HG02623 (cell line): ENCODE measurements at regions not wholly inside any gene's neighbourhood (a gene's known extent, or its start where the extent isn't known, plus 50 kb on each side); places are given as distances from the start of the nearest gene placed in this dataset.
"Not testable (repeated sequence)": the region's sequence is repeated elsewhere in the genome, so short reads cannot be mapped to it uniquely, and the experiment has no call there.

ENCODE experiments used
- ATAC-seq: cut with Tn5 transposase; IDR thresholded peaks from one replicate; pipeline ENCODE4 v1.9.1; 2021; ENCODE audit warnings: moderate library complexity; ENCODE audit not compliant: unreplicated experiment

DNA sequence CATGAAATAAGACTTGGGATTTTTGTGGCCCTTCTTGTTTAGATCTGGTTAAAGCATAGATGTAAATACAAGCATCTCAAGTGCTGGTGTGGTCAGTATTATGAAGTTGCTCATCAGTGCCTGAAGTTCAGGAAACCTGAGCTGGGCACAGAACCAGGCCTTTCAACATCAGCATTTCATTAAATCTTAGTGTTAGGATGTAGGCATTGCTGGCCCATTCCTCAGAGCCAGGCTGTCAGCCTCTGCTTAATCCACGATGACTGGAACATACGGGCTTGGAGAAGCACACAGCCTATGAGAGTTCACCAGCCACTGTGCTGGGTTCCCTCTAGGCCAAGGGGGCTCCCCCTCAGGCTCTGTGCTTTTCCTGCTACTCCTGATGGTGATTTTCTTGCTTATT lies 270.2 kb downstream of the EN1 start:
- ATAC-seq, result no peak

DNA sequence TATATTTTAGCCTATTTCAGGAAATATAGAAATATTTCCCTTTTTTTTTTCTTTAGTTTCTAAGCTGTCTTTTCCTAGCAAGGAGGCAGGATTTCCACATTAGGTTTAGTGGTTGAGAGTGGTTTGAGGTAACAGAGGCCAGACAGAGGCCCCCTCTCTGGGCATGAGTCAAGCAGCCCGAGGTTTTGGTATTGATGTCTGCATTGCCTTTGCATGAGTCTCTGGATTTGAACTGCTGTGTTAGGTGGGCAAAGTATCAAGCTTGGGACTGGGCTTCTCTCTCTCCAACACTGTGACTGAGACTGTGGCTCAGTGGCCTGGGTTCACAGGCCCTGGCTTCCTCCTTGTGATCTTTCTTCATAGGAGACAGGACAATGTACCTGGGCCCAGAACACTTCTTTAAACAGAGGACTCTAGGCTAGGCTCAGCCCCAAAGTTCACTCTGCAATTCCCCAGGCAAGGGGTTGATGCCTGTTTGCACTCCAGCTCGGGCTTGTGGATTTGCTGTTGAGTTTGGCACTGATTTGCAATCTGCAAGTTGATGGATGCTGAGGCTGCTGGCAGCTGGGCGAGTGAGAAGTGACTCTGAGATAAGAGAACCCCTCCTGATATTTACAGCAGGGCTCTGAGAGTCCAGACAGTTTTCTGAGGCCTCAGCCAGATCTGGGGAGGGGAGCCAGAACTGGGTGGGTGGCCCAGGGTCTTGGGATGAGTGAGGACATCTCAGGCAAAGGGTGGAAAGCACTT lies 271.2 kb downstream of the EN1 start:
- no peak for ATAC-seq

DNA sequence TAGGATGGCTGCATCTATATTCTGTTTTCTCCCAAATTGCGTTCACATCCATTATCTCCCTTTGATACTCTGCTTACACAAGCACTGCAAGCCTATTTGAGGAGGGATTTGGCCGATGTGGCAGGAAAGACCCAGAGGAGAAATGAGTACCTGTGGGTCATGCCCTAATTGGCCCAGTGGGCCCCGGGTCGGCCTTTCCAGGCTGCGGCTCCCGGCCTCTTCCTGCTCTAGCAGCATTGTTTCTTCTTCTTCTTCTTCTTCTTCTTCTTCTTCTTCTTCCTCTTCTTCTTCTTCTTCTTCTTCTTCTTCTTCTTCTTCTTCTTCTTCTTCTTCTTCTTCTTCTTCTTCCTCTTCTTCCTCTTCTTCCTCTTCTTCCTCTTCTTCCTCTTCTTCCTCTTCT lies 275.1 kb downstream of the EN1 start:
- not testable (repeated sequence) for ATAC-seq

DNA sequence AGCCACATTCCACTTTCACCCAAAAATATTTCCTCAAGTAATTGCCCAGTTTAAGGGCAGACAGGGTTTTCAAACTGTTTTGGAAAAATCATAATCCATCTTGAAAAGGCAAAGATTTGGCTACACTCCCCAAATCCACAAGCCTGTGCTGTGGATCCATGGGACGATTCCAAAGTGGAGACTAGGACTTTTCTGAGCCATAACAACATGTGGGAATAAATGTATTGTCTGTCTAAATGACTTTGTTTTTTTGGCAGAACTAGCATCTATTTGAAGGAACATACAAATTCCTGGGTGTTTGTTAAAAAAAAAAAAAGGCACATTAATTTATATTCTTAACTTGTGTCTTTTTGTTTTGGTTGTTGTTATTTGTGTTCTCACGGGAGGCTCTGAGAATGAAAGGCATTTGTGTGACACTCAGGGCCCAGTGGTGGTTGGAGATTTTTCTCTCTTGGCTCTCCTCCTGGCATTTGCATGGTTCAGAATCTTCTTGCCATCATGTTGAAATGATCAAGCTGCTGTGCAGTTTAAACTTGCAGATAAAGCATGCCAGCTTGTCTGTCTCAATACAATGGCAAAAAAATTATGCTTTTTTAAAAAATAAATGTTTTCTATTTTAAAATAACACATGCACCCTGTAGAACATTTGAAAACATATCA lies 277.4 kb downstream of the EN1 start:
- ATAC-seq, result no peak

DNA sequence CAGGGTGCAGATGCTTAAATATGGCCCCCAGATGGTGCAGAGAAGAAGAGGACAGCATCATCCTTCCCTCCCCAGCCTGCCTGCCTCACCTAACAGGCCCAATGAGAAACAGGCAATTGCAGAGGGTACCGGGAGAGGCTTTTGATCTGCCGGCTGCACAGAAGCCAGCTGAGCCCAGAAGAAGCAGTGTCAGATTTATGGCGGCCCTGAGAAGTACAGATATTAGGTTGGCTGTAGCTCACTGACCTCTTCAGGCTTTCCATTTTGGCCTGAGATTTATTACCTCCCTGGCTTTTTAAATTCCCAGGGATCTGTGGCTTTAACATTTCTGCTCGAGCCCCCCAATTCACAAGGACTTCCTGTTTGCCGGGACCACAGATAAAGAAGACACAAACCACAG lies 278.7 kb downstream of the EN1 start:
- no peak for ATAC-seq

DNA sequence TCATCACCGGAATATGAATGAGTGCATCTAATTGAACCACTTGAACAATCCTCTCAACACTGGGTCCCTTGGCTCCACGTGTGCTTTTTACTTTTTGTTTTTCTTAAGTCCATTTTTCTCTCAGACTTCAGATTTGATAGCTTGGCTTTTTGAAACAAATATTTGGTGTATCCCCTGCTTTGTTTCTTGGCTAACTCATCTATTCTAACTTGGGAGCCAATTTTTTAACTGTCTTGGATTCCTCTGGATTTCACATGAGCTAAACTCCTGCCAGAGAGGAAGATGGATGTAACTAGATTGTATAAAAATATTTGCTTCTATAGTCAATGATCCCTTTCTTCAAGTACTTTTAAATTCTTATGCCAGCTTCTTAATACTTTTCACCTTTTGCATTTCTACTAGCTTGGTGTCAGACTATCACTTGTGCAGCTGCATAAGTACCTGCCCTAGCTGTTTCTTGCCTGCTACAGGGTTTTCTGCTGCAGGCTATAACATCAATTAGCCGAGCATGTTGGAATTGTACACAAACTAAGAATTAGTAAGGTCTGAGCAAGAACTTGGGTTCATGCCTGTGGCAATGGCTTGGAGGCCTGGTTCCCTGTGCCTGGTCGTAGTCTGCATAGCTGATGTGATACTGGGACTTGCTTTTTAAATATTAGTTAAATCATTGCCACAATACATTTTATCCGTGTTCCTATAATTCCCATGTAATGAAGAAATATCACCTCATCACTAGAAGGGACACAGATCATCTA lies 281.5 kb downstream of the EN1 start:
- ATAC-seq, result no peak

DNA sequence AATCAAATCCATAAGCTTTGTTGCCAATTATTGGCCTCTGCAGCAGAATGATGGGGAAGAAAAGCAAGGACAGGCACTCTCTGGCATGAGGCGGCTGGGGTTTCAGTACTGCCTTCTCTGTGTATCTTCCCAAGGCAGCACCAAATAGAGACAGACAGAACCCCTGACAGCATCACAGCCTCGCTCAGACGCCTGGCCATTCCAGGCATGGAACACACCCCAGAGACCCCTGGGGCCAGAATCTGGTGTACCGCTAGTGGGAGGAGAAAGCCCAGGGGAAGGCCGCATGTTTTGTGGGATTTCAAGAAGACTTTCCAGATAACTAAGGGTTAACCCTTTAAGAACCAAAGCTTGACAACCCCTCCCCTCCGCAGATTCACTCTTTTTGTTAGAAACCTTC lies 282.1 kb downstream of the EN1 start:
- ATAC-seq, result no peak

DNA sequence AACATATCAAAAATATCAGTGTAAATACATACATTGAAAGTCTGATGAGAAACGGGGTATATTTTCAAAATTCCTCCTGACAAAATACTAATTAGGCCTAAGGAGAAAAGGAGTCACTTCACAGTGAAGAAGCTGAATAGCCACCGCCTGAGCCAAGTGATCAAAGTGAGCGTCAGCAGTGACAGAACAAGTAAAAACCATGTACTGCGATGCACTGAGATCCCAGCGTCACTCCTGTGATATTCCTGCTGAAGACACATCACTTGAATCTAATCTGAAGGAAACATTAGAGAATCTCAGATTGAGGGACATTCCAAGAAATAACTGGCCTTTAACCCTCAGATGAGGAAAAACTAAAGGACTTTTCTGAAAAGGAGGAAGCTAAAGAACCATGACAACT lies 285.3 kb downstream of the EN1 start:
- ATAC-seq, result no peak

DNA sequence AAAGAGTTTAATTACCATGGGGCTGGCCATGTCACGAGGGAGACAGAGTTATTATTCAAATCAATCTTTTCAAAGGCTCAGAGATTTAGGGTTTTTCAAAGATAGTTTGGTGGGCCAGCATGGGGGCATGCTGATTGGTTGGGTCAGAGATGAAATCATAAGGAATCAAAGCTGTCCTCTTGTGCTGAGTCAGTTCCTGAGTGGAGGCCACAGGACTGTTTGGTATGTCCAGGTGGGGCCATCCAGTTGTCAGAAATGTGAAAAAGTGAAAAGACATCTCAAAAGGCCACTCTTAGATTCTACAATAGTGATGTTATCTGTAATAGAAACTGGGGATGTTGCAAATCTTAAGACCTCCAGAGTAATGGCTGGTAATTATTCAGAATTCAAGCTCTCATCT lies 288.6 kb downstream of the EN1 start:
- no peak for ATAC-seq

DNA sequence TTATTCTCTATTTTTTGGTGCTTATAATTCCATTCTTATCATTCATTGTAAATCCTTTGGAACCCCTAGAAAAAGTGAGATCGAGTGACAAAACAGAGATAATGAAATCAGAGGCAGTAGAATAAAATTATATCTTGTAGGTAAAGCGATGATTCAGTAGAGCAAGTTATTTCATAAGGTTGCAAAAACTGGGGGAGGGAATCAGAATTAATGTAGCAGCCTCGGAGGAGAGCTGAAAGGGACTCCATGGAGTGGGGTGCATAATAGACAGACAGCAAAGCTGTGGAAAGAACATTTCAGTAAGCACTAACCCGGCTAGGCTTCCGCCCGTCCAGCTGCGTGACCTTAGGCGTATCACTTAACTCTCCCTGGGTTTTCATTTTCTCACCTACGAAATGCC lies 289.7 kb downstream of the EN1 start:
- no peak for ATAC-seq

DNA sequence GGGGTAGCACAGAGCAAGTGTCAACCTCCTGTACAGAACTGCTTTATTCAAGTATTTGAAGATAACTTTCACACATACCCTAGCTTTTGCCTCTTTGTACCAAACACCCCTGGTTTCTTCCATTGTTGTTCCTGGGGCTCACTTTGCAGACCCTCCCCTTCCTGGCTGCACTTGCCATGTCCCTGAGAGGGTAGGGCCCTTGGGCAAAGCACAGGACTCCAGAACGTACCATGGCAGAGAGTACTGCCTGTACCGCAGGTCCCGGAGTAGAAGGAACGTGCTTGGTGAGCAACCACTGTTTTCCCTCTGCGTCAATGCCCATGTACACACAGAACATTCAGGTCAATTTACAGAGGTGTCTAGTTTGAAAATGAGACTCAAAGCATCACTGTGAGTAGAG lies 290.4 kb downstream of the EN1 start:
- no peak for ATAC-seq

DNA sequence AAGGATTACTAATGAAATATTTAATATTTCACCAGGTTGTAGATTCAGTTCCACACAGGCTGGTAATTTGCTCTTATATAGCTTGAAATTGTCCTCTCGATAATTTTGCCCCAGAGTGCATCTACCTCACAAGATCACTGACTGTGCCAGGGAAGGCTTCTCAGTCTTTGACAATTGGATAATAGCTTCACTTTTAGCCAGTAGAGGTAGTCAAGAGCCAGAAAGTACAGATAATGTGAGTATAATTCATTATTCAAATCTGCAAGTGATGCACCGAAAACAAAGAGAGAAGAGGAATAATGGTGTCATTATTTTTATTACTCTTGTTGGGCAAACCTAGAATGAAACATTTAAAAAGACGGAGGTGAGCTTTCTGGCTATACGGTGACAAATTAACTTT lies 292.8 kb downstream of the EN1 start:
- ATAC-seq, result no peak

DNA sequence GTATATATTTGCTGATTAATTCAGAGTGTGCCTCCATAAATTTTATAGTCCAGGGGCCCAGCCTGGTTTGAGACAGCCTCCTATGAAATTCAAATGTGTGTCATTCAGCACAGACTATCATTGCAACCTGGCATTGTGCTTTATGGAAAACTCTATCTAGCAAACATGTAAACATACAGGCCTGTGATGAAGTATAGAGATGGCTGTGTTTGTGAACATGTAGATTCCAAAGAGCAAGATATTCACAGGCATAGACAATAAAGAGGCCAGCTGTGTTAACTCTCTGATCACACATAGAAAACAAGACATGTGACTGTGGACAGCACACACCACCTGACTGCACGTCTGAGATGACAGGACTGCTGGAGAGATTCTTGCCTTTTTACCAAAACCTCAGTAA lies 297.9 kb downstream of the EN1 start:
- ATAC-seq, result no peak

DNA sequence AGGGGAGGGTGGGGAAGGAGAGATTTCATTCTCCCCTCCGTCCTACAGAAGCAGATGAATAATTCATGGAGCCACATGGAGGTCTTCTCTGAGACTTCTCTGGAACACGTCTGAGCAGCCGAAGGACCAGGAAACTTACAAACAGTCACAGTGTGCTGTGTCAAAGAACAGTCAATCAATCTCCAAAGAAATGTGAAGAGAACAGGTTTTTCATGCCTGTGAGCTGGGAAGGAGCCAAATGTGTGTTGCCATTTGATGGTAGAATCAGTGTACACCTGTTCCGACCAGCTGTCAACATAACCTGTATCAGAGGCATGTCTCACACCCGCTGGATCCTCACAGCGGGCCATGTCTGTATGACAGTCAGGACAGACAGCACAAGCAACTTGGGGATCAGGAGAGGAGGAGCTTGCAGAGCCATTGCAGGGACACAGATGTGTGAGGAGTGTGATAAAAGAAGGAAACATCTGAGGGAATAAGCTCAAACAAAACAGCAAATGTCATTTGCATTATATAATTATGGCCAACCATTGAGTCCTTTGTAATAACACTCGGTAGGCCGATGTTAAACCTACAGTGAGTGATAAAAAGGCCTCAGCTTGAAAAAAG lies 298.5 kb downstream of the EN1 start:
- ATAC-seq, result no peak

DNA sequence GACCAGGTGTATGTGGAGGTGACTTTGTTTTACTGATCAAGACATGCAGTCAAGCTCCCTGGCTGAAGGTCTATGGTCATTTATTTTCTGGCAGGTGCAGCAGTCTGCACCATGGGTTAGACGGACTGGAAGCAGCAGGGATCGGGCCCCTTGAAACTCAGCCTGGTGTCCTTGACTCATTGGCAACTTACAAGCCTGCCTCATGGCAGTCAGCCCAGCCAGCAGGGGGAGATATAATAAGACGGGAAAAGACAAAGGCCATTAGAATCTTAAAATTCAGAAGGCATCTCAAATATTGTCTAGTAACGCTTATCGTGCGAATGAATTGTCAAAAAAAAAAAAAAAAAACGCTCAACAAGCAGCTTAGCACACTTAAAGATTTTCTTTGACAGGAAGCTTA lies 308.2 kb downstream of the EN1 start:
- ATAC-seq, result no peak

DNA sequence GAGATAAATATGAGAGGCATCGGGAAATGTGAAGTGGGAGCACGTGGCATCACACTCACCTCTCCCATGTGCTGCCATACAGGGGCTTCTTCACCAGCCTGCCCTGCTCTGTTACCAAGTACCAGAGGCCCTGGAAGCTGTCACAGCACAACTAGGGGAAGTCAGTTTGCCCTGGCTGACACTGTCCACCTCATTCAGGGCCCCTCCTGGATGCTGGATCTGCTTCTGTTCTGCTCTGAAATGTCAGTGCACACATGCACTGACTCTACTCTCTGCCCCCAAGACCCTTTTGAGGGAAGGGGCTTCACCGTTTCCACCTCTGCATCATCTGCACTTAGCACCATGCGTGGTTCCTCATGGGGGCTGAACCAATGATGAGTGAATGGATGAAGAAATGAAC lies 311.1 kb downstream of the EN1 start:
- ATAC-seq, result no peak

DNA sequence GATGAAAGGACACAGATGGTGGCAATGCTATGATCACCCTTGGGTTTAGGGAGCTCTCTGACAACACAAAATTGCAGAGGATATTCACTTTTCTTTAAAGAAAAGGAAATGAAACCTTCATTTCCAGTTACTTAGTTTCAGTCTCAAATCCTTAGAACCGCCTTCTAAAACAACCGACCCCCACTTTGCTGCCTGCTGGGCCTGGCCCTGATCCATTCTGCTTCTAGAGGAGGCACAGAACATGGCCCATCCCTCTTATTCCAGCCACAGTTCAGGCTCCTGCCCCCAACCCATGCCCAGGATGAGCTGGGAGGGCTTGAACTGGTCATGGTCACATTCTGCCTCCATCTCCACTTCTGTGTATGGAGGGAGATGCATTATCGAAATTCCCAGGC lies 311.6 kb downstream of the EN1 start:
- no peak for ATAC-seq

DNA sequence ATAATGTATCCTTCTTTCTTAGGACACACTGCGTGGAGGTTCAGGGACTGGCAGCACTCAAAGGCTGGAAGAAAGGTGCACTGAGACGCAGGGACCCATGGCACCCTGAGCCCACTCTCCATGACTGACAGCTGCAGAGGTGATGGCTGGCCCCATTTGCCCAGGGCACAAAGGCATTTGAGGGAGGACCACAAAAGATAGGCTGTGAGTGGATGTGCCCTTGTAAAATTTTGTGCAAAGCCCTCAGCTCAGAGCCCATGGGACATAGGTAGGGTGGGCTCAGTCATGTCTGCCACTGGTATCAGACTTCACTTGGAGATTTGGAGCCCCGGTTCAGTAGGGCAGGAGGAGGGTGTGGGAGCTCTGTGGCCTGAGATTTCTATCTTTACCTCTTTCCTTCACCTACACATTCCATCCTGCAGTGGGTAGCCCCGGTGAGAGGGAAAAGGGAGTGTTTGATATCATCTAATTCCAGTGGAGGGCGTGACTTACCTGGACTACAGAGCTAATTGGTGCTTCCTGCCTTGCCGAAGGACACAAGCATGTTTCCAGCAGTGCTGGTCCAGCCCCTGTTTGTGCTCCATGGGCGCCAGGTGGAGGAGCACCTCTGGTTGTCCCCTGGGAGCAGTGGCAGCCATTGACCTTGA lies 312.2 kb downstream of the EN1 start:
- ATAC-seq, result no peak

DNA sequence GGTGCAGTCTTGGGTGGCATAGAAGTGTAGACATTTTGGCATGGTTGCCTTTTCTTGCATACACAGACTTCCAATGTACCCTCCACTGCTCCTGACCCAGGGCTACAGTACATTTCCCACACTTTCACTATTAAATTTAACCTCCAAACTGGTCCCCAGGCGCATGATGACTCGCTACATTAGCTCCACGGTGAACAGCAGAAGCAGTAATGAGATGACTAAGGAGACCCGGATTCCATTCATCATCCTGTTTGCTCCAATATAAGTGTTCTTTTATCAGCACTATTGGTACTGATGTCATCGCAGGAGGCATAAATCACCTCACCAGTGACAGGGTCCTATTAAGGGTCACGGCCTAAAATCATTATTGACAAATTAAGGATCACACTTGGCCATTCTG lies 316.5 kb downstream of the EN1 start:
- ATAC-seq, result no peak

DNA sequence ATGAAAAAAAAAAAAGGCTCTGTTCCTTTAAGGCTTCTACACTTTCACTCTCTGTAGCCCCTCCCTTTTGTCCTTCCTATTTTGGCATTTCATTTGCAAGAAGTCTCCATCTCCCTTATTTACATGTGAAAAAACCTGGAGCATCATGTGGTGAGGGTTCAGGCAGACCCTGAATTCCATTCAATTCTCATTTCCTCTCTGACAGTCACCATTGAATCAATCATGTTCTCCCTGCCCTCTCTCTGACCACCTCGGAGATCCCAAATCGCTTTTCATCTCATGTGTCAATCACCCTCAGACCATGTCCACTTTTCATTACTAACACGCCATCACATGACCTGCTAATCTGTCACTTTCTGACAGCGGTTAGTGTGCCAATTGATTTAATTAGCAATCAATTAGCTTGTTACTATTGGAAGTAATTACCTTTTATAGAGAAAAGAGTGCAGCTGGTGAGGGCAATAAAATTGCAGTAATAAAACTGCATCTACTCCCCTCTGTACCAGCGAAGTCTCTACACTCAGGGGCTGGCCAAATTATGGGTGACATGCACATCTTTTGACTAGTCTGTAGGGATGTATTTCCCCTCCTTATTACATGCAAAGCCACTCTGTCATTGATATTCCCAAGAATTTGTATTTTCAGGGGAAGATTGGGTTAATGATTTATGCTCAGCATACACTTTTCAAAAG lies 317.4 kb downstream of the EN1 start:
- ATAC-seq, result no peak

DNA sequence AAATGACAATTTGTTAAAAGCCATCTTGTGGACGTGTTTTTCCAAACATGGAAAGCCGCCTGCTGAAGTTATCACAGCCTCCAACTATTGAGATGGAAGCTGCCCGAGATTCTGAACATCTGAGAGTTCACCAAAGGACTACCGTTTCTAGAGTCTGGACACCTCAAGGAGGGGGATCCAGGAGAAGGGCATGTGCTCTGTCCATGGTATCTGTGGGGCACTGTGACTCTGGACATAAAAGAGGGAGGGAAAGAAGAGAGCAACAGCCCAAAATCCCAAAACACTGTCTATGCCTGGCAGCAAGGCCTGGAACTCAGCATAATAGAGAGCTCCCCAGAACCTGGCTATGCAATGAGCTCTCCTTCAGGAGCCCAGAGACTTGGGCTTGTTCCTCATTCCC lies 319.9 kb downstream of the EN1 start:
- ATAC-seq, result no peak
